Esophagus squamous epithelium (tissue), 4 donors: ENCODE measurements at regions not wholly inside any gene's neighbourhood (a gene's known extent, or its start where the extent isn't known, plus 50 kb on each side); places are given as distances from the start of the nearest gene placed in this dataset.

Source experiments
- POLR2A ChIP-seq, 4 donors: fragments of 450-650 bp; IDR thresholded peaks; one replicate each; pipeline ENCODE4 v1.6.1; 2017; ENCODE audit warnings: antibody characterized with exemption in 4 of 4, mild to moderate bottlenecking in 4 of 4, moderate library complexity in 3 of 4
- TF ChIP-seq, protein P1 (sequence below), 6 experiments: fragments of 450-650 bp in 4 of 6; fragments of 200-600 bp in 2 of 6; sonication (generic) in 2 of 6; IDR thresholded peaks; one replicate each; pipeline ENCODE4 v1.5.1; 2016 to 2019; ENCODE audit warnings: antibody characterized with exemption in 6 of 6, mild to moderate bottlenecking in 4 of 6, moderate library complexity in 4 of 6

- TF ChIP-seq, protein P1, sequence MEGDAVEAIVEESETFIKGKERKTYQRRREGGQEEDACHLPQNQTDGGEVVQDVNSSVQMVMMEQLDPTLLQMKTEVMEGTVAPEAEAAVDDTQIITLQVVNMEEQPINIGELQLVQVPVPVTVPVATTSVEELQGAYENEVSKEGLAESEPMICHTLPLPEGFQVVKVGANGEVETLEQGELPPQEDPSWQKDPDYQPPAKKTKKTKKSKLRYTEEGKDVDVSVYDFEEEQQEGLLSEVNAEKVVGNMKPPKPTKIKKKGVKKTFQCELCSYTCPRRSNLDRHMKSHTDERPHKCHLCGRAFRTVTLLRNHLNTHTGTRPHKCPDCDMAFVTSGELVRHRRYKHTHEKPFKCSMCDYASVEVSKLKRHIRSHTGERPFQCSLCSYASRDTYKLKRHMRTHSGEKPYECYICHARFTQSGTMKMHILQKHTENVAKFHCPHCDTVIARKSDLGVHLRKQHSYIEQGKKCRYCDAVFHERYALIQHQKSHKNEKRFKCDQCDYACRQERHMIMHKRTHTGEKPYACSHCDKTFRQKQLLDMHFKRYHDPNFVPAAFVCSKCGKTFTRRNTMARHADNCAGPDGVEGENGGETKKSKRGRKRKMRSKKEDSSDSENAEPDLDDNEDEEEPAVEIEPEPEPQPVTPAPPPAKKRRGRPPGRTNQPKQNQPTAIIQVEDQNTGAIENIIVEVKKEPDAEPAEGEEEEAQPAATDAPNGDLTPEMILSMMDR (IDR thresholded peaks at IDR 0.05) = no peak
- no peak for TF ChIP-seq POLR2A (IDR thresholded peaks at IDR 0.05)
Measured at GRCh38 chr16:66028510-66029216, 337.8 kb upstream of the CDH5 start.
